ENCODE measurements at regions not wholly inside any gene's neighbourhood (a gene's known extent, or its start where the extent isn't known, plus 50 kb on each side); places are given as distances from the start of the nearest gene placed in this dataset.

DNA sequence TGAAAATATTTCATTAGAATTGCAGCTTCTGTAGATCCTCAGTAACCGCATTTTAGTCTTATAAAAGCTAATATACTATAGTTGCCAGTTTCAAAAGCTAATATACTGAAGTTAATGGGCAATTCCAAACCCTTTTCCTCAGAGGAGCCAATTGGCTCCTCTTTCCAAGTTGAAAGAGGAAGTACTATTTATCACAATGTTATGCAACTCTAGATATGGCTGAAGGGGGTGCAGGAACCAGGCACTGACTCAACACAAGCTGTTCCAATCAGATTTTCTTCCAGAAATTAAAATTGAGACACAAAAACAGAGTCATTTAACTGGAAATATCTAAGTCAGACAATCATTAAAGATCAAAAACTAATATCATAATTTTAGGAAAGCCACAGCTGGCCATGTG is 258.9 kb downstream of the PCDH20 start:
- TF ChIP-seq CTCF (conservative IDR thresholded peaks at IDR 0.05 in 1 of 2, IDR thresholded peaks at IDR 0.05 in 1 of 2; ENCODE audit: extremely low read depth in 1 of 2, insufficient read depth in 1 of 2, low read depth in 1 of 2, low read length in 2 of 2), result no peak
- no peak for TF ChIP-seq EZH2 (IDR thresholded peaks at IDR 0.05; ENCODE audit: borderline replicate concordance, low read length)

Data from mammary epithelial cell (primary cell).